Gastroesophageal sphincter (tissue), 3 donors: ENCODE measurements at regions not wholly inside any gene's neighbourhood (a gene's known extent, or its start where the extent isn't known, plus 50 kb on each side); places are given as distances from the start of the nearest gene placed in this dataset.

Source experiments
- POLR2A ChIP-seq, 2 donors: fragments of 450-650 bp; IDR thresholded peaks; one replicate each; pipeline ENCODE4 v1.6.1; 2017; ENCODE audit warnings: antibody characterized with exemption in 2 of 2, mild to moderate bottlenecking in 2 of 2, moderate library complexity in 1 of 2
- TF ChIP-seq, protein P1 (sequence below), 4 experiments: fragments of 200-600 bp in 2 of 4; fragments of 450-650 bp in 2 of 4; sonication (generic) in 1 of 4; IDR thresholded peaks; one replicate each; pipeline ENCODE4 v1.5.1; 2017 to 2019; ENCODE audit warnings: antibody characterized with exemption in 4 of 4, mild to moderate bottlenecking in 2 of 4, moderate library complexity in 2 of 4

DNA sequence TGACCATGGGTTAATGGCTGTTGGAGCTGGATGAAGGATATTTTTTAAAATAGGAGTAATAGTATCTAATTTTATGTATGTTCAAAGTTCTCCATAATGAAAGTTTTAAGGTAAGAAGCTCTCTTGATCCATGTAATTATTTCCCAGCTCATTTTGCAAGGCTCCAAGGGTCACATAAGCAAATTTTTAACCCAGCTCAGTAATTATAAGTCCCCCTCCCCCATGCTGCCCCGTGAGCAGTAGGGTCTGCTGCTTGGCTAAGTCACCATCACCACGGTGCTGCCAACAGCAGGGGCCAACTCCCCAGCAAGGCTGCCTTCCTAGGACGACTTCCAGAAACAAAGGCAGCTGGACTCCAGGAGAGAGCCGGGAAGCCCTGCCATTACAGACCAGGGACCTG lies 340.0 kb downstream of the FBXW7 start:
- TF ChIP-seq, protein P1, sequence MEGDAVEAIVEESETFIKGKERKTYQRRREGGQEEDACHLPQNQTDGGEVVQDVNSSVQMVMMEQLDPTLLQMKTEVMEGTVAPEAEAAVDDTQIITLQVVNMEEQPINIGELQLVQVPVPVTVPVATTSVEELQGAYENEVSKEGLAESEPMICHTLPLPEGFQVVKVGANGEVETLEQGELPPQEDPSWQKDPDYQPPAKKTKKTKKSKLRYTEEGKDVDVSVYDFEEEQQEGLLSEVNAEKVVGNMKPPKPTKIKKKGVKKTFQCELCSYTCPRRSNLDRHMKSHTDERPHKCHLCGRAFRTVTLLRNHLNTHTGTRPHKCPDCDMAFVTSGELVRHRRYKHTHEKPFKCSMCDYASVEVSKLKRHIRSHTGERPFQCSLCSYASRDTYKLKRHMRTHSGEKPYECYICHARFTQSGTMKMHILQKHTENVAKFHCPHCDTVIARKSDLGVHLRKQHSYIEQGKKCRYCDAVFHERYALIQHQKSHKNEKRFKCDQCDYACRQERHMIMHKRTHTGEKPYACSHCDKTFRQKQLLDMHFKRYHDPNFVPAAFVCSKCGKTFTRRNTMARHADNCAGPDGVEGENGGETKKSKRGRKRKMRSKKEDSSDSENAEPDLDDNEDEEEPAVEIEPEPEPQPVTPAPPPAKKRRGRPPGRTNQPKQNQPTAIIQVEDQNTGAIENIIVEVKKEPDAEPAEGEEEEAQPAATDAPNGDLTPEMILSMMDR (IDR thresholded peaks at IDR 0.05) = no peak
- no peak for TF ChIP-seq POLR2A (IDR thresholded peaks at IDR 0.05)
